ENCODE measurements at regions not wholly inside any gene's neighbourhood (a gene's known extent, or its start where the extent isn't known, plus 50 kb on each side); places are given as distances from the start of the nearest gene placed in this dataset.

DNA sequence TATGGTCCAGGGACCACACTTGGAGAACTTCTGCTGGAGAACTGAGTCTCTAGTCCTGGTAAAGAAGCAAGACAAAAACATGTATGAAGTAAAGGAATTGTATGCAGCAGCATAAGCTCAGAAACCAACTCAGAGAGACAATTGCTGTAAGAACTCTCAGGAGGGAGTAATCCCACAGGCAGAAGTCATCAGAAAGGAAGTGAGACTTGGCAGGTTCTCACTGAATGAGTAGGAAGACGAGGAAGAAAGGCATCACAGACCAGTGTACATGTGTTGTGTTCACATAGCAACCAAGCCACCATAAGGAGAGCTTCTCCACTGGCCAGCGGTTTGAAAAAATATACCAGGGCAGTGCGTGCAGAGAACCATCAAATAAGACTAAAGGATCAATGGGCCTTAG is 57.9 kb upstream of the FST start:
- no peaks in the 10 kb centered on the region for H3K9me3 ChIP-seq
- no peak overlapping the region for H3K4me3 ChIP-seq
- H3K36me3 ChIP-seq, result no peaks in the 10 kb centered on the region
- no peak for DNase-seq
- no peaks in the 10 kb centered on the region for H3K27me3 ChIP-seq
- H3K4me1 ChIP-seq, result no peaks in the 10 kb centered on the region
- H3K27ac ChIP-seq, result no peak overlapping the region
- intact Hi-C loops (cut with DNase I), result no loop called here
- TF ChIP-seq, protein P1, sequence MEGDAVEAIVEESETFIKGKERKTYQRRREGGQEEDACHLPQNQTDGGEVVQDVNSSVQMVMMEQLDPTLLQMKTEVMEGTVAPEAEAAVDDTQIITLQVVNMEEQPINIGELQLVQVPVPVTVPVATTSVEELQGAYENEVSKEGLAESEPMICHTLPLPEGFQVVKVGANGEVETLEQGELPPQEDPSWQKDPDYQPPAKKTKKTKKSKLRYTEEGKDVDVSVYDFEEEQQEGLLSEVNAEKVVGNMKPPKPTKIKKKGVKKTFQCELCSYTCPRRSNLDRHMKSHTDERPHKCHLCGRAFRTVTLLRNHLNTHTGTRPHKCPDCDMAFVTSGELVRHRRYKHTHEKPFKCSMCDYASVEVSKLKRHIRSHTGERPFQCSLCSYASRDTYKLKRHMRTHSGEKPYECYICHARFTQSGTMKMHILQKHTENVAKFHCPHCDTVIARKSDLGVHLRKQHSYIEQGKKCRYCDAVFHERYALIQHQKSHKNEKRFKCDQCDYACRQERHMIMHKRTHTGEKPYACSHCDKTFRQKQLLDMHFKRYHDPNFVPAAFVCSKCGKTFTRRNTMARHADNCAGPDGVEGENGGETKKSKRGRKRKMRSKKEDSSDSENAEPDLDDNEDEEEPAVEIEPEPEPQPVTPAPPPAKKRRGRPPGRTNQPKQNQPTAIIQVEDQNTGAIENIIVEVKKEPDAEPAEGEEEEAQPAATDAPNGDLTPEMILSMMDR (IDR thresholded peaks at IDR 0.05), result no peak
- ATAC-seq, result peak; percentile 70

DNA sequence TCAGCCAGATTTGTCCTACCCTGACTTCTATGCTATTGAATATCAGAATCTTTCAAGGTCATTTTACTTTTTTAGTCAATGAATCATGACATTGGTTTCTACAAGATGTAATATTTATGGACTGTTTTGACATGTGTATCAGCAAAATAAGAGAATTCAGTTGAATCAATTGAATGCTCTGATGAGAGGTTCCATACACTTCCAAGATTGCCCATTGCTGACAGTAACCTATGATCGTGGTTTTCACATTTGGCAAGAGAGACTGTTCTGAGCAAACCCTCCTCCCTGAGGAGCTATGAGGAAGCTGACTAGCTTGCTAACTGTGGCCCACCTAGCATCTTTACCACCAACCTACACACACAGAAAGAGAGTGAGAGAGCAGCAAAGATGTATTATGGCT is 56.7 kb upstream of the FST start:
- no peak overlapping the region for H3K27ac ChIP-seq
- intact Hi-C loops (cut with DNase I), result no loop called here

DNA sequence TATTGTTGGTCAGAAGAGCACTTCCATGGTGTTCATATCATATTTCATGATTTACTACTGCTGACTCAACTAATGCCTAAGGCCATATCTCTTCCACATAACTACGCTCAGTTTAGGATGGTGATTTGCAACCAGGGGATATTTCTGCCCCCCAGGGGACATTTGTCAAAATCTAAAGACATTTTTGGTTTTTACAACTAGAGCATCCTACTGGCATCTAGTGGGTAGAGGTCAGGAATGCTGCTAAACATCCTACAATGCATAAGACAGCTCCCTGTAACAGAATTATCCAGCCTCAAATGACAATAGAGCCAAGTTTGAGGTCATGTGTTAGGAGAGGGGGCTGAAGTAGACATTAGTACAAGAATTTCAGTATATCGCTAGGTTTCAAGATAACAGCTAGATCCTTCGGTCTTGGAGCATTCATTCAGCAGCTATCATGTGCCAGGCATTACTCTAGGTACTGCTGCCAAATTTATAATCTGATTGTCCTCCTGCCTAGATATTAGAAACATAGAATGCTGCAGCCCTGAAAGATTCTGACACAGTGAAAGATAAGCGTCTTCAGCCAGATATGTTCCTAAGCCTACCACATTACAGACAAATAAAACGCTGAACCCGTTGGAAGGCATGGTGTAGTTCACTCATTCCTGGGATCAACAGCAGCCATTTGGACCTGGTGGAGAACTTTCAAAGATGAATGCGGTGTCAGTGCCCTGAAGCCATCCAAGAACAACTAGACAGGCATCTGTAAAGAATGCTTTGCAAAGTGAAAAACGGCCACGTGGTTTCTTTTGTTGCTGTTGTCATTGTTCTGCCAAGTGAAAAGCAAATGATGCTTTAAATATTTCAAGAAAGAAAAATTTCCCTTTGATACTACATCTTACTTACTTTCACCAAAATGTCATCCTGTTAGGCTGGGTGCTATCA is 55.5 kb upstream of the FST start:
- TF ChIP-seq, protein P1 (IDR thresholded peaks at IDR 0.05), result no peak
- Histone ChIP-seq H3K27me3 (no peaks in the 10 kb centered on the region), H3K27ac (no peak overlapping the region), H3K4me3 (no peak overlapping the region), H3K4me1 (no peaks in the 10 kb centered on the region), H3K9me3 (no peaks in the 10 kb centered on the region), H3K36me3 (no peaks in the 10 kb centered on the region)
- ATAC-seq, result no peak
- intact Hi-C loops (cut with DNase I), result no loop called here
- no peak for DNase-seq

More for the DNA sequence above, 56.7 kb upstream of the FST start:
- H3K36me3 ChIP-seq, result no peaks in the 10 kb centered on the region
- H3K4me3 ChIP-seq, result no peak overlapping the region
- H3K9me3 ChIP-seq, result no peaks in the 10 kb centered on the region
- DNase-seq (no peak), ATAC-seq (no peak)
- no peaks in the 10 kb centered on the region for H3K27me3 ChIP-seq
- TF ChIP-seq, protein P1 (IDR thresholded peaks at IDR 0.05), result no peak
- H3K4me1 ChIP-seq, result no peaks in the 10 kb centered on the region

DNA sequence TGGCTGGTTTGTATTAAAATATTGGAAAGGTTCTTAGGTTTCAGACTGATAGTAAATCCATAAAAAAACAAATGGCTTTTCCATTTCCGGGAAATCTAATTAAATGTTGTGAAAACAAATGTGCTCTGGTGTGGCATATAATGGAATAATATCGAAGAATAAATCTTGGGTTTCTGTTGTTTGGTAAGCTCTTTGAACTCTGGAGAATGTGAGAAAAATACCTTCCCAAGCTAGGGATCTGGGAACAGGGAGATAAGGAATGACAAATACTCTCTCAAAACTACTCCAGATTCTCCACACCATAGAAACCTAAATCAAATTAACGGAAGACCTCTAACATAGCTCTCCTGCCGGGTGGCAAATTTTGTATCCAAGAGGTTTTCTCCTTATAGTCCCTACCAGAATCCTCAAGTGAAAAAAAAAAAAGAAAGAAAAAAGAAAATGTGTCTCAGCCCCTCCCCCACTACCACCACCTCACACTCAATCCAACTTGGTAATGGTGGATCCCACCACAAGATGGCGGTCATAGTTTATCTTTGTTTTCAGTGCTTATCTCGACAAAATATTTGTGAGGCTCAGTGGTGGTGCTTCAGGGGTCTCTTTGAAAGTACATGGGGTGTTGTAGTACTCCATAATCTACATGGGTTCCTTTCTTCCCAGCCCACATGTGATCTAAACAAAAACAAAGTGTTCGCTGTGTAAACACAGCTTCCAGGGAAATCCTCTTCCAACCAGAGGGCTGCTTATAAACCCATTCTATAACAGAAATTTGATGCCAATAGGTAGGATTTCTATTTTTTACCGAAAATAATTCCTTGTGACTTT is 54.5 kb upstream of the FST start:
- Histone ChIP-seq H3K9me3 (no peaks in the 10 kb centered on the region), H3K27ac (no peak overlapping the region), H3K4me3 (no peak overlapping the region), H3K36me3 (no peaks in the 10 kb centered on the region), H3K4me1 (no peaks in the 10 kb centered on the region), H3K27me3 (no peaks in the 10 kb centered on the region)
- DNase-seq (no peak), ATAC-seq (no peak)
- intact Hi-C loops (cut with DNase I), result no loop called here
- TF ChIP-seq, protein P1 (IDR thresholded peaks at IDR 0.05), result peak; percentile 11

DNA sequence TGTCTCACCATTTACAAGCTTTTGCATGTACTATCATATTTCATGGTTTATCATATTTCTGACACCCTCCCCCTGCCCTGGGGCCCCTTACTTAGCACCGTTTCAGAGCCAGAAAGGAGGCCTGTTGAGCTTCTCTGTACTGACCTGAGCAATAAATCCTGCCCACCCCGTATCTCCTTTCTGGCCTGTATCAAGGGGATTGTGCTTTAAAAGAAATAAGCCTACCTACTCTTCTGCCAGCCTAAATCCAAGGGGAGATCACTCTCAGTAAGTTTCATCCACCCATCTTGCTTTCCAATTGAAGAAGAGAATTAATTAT is 54.0 kb upstream of the FST start:
- ATAC-seq (no peak), DNase-seq (no peak)
- TF ChIP-seq, protein P1 (IDR thresholded peaks at IDR 0.05), result no peak
- H3K36me3 ChIP-seq, result no peaks in the 10 kb centered on the region
- H3K4me1 ChIP-seq, result no peaks in the 10 kb centered on the region
- no peak overlapping the region for H3K27ac ChIP-seq
- intact Hi-C loops (cut with DNase I), result no loop called here
- no peaks in the 10 kb centered on the region for H3K27me3 ChIP-seq
- no peak overlapping the region for H3K4me3 ChIP-seq
- H3K9me3 ChIP-seq, result no peaks in the 10 kb centered on the region
